Gastroesophageal sphincter (tissue), 3 donors: ENCODE measurements at regions not wholly inside any gene's neighbourhood (a gene's known extent, or its start where the extent isn't known, plus 50 kb on each side); places are given as distances from the start of the nearest gene placed in this dataset.

ENCODE experiments used
- CTCF ChIP-seq, 4 experiments: fragments of 200-600 bp in 2 of 4; fragments of 450-650 bp in 2 of 4; sonication (generic) in 1 of 4; IDR thresholded peaks; one replicate each; pipeline ENCODE4 v1.5.1; 2017 to 2019; ENCODE audit warnings: antibody characterized with exemption in 4 of 4, mild to moderate bottlenecking in 2 of 4, moderate library complexity in 2 of 4
- EP300 ChIP-seq: sonication (generic); formaldehyde crosslinking; IDR thresholded peaks from one replicate; pipeline ENCODE4 v1.6.1; 2017; ENCODE audit warnings: antibody characterized with exemption, mild to moderate bottlenecking
- POLR2A ChIP-seq, 2 donors: fragments of 450-650 bp; IDR thresholded peaks; one replicate each; pipeline ENCODE4 v1.6.1; 2017; ENCODE audit warnings: antibody characterized with exemption in 2 of 2, mild to moderate bottlenecking in 2 of 2, moderate library complexity in 1 of 2
- POLR2AphosphoS5 ChIP-seq: sonication (generic); formaldehyde crosslinking; IDR thresholded peaks from one replicate; pipeline ENCODE4 v1.6.1; 2017; ENCODE audit warnings: antibody characterized with exemption

- no peak for TF ChIP-seq POLR2A (IDR thresholded peaks at IDR 0.05)
- TF ChIP-seq CTCF (IDR thresholded peaks at IDR 0.05), result no peak
- no peak for TF ChIP-seq EP300
- TF ChIP-seq POLR2AphosphoS5, result no peak
These were observed 60.8 kb upstream of the FMR1 start for GRCh38 chrX:147850875-147851274.
